ENCODE measurements at regions not wholly inside any gene's neighbourhood (a gene's known extent, or its start where the extent isn't known, plus 50 kb on each side); places are given as distances from the start of the nearest gene placed in this dataset.

DNA sequence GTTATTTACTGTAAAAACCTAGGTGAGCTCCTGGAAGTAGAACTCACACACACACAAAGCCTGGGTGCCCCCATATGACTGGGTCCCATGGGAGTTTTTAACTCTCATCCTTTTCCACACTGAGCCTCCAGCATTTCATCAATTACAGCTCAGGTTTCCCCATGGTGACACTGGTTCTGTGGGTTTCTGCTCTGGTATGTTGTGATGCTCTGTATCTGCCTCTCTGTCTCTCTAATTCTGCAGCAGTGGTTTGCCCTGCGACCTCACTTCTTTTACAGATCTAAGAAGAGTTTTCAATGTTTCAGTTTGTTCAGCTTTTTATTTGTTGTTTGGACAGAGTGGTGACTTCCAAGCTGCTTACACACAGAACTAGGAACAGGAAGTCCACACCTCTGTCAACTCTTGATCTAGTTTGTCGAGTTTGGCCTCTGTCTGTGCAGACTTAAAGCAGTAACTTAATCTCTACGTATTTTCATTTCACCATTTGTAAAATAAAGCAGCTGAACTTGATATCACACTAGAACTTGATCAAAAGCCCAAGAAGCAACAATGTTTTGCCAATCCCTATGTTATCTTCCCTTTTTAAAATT lies 554.3 kb downstream of the EPHA7 start:
- no peak overlapping the region for H3K18ac ChIP-seq (ENCODE audit: extremely low read depth, low read length)
- no peak for TF ChIP-seq GTF2F1 (IDR thresholded peaks at IDR 0.05; ENCODE audit: borderline replicate concordance, low read depth, low read length)
- TF ChIP-seq SP1 (IDR thresholded peaks at IDR 0.05; ENCODE audit: low read depth, low read length), result no peak
- TF ChIP-seq HDAC6 (IDR thresholded peaks at IDR 0.05; ENCODE audit: low read depth, low read length), result no peak
- no peak for TF ChIP-seq CHD1 (IDR thresholded peaks at IDR 0.05; ENCODE audit: low read depth, low read length)
- TF ChIP-seq JUN (IDR thresholded peaks at IDR 0.05; ENCODE audit: low read depth, low read length), result no peak
- TF ChIP-seq EP300 (IDR thresholded peaks at IDR 0.05; ENCODE audit: borderline replicate concordance in 1 of 2, low read depth in 2 of 2, low read length in 2 of 2), result no peak
- no peak for TF ChIP-seq SIX5 (IDR thresholded peaks at IDR 0.05; ENCODE audit: low read depth, low read length)
- TF ChIP-seq SP4 (IDR thresholded peaks at IDR 0.05; ENCODE audit: low read length), result no peak
- TF ChIP-seq FOSL1 (IDR thresholded peaks at IDR 0.05; ENCODE audit: insufficient read depth, low read depth, low read length), result no peak
- no peak for TF ChIP-seq HDAC2 (IDR thresholded peaks at IDR 0.05; ENCODE audit: borderline replicate concordance in 1 of 2, low read depth in 2 of 2, low read length in 2 of 2)
- no peak for TF ChIP-seq POU5F1 (IDR thresholded peaks at IDR 0.05; ENCODE audit: low read depth, low read length)
- no peak for TF ChIP-seq JUND (IDR thresholded peaks at IDR 0.05; ENCODE audit: low read length)
- TF ChIP-seq SIRT6 (IDR thresholded peaks at IDR 0.05; ENCODE audit: low read length), result no peak
- no peak for TF ChIP-seq RFX5 (IDR thresholded peaks at IDR 0.05; ENCODE audit: borderline replicate concordance, low read depth, low read length)
- no peak for TF ChIP-seq CBX5 (IDR thresholded peaks at IDR 0.05; ENCODE audit: low read depth, low read length)

More for the DNA sequence above, 554.3 kb downstream of the EPHA7 start:
- Histone ChIP-seq H3K4me3 (ENCODE audit: extremely low read depth in 1 of 4, insufficient read depth in 2 of 4, low read depth in 3 of 4, low read length in 4 of 4) (no peak overlapping the region), H3K27me3 (replicated peaks in 1 of 4; ENCODE audit: control insufficient read depth in 3 of 4, extremely low read depth in 1 of 4, insufficient read depth in 3 of 4, low read length in 3 of 4) (no peaks in the 10 kb centered on the region), H3K79me1 (ENCODE audit: low read depth, low read length) (no peaks in the 10 kb centered on the region), H3K4ac (replicated peaks; ENCODE audit: insufficient read length, low read depth, low read length) (no peak overlapping the region), H3K4me2 (ENCODE audit: insufficient read depth in 1 of 2, low read depth in 2 of 2, low read length in 2 of 2) (no peak overlapping the region), H2BK12ac (ENCODE audit: low read depth, low read length) (no peak overlapping the region), H4K20me1 (replicated peaks in 1 of 2; ENCODE audit: control insufficient read depth in 1 of 2, insufficient read depth in 2 of 2, low read length in 2 of 2) (no peaks in the 10 kb centered on the region), H3K4me1 (replicated peaks in 1 of 4; ENCODE audit: control insufficient read depth in 3 of 4, insufficient read depth in 4 of 4, low read length in 3 of 4) (no peaks in the 10 kb centered on the region), H4K5ac (ENCODE audit: insufficient read length, low read depth, low read length) (no peak overlapping the region), H2BK5ac (ENCODE audit: low read depth, low read length) (no peak overlapping the region), H2AK5ac (ENCODE audit: low read depth, low read length) (no peak overlapping the region), H3K56ac (replicated peaks; ENCODE audit: insufficient read length, low read depth, low read length) (no peak overlapping the region), H3K14ac (ENCODE audit: insufficient read length) (no peak overlapping the region), H2BK120ac (replicated peaks; ENCODE audit: low read depth, low read length) (no peak overlapping the region), H3K79me2 (ENCODE audit: control insufficient read depth in 1 of 2, insufficient read depth in 2 of 2, low read length in 2 of 2) (no peaks in the 10 kb centered on the region), H3K9ac (replicated peaks in 1 of 4; ENCODE audit: extremely low read depth in 1 of 4, low read depth in 3 of 4, low read length in 3 of 4) (no peak overlapping the region), H3K23ac (ENCODE audit: insufficient read length) (no peak overlapping the region), H3K9me3 (ENCODE audit: insufficient read depth in 2 of 2, low read depth in 1 of 2, low read length in 1 of 2) (peaks cover 10 to 12% of the 10 kb centered on the region in 2 experiments; a peak in 3 of 4 replicates), H4K8ac (ENCODE audit: extremely low read depth, insufficient read depth, low read length) (no peak overlapping the region), H2BK20ac (ENCODE audit: low read length) (no peak overlapping the region), H2AFZ (ENCODE audit: low read length) (no peak overlapping the region), H3K23me2 (ENCODE audit: low read depth, low read length) (no peaks in the 10 kb centered on the region; the same call in 1 of the 2 replicates), H4K91ac (replicated peaks; ENCODE audit: insufficient read length, low read length) (no peak overlapping the region), H2BK15ac (ENCODE audit: low read length) (no peak overlapping the region), H3K27ac (ENCODE audit: low read depth, low read length) (no peak overlapping the region), H3K36me3 (ENCODE audit: control insufficient read depth in 2 of 4, insufficient read depth in 4 of 4, low read length in 3 of 4) (no peaks in the 10 kb centered on the region)
- ChIA-PET CTCF (ENCODE audit: partially characterized antibody) (interaction anchor here (0.7 to 1.5 kb wide), 6 partner anchors 10 to 152 kb away, joined by 3 to 4 read pairs (median 4); no protein-coding TSS in a partner anchor), POLR2A (ENCODE audit: partially characterized antibody) (no interaction called here)
- DNase-seq (ENCODE audit: low read depth in 1 of 2, low spot score in 2 of 2), result no peak
- FAIRE-seq, result no peak
- WGBS, 2 experiments (ENCODE audit: extremely low coverage in 1 of 2, insufficient coverage in 1 of 2, insufficient read length in 1 of 2, insufficient replicate concordance in 2 of 2, low coverage in 1 of 2, low lambda C conversion rate in 2 of 2, missing lambda C conversion rate in 1 of 2), result 80% methylated on average over 3 of the region's 3 CpGs; no CpG with 5 or more reads in 1 of the 2 experiments

All from H1 (cell line).